ENCODE measurements at regions not wholly inside any gene's neighbourhood (a gene's known extent, or its start where the extent isn't known, plus 50 kb on each side); places are given as distances from the start of the nearest gene placed in this dataset.

GRCh38 chr7:25926009-25926408 lies 226.0 kb upstream of the NFE2L3 start:
- TF ChIP-seq, protein P1, sequence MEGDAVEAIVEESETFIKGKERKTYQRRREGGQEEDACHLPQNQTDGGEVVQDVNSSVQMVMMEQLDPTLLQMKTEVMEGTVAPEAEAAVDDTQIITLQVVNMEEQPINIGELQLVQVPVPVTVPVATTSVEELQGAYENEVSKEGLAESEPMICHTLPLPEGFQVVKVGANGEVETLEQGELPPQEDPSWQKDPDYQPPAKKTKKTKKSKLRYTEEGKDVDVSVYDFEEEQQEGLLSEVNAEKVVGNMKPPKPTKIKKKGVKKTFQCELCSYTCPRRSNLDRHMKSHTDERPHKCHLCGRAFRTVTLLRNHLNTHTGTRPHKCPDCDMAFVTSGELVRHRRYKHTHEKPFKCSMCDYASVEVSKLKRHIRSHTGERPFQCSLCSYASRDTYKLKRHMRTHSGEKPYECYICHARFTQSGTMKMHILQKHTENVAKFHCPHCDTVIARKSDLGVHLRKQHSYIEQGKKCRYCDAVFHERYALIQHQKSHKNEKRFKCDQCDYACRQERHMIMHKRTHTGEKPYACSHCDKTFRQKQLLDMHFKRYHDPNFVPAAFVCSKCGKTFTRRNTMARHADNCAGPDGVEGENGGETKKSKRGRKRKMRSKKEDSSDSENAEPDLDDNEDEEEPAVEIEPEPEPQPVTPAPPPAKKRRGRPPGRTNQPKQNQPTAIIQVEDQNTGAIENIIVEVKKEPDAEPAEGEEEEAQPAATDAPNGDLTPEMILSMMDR (IDR thresholded peaks at IDR 0.05): no peak
- no peak for TF ChIP-seq EZH2 (IDR thresholded peaks at IDR 0.05; ENCODE audit: borderline replicate concordance, insufficient read depth, low read depth, low read length, poor library complexity, severe bottlenecking)
